OCI-LY7 (cell line): ENCODE measurements at regions not wholly inside any gene's neighbourhood (a gene's known extent, or its start where the extent isn't known, plus 50 kb on each side); places are given as distances from the start of the nearest gene placed in this dataset.

Experiments used
- CTCF ChIP-seq: fragments of 200-600 bp; sonication (generic); conservative IDR thresholded peaks from 2 replicates; pipeline ENCODE4 v1.5.1; 2014; ENCODE audit warnings: mild to moderate bottlenecking, antibody characterized with exemption, low read length, moderate library complexity, mixed read lengths
- EZH2phosphoT487 ChIP-seq: fragments of 200-600 bp; sonication (generic); IDR thresholded peaks from 2 replicates; pipeline ENCODE4 v1.6.1; 2018; ENCODE audit warnings: low read depth, borderline replicate concordance, mild to moderate bottlenecking, mixed run types, antibody characterized with exemption, low read length, moderate library complexity, mixed read lengths

GRCh38 chr11:92306966-92307510, 82.4 kb downstream of the FAT3 start:
- no peak for TF ChIP-seq CTCF
- TF ChIP-seq EZH2phosphoT487 = no peak
